ENCODE measurements at regions not wholly inside any gene's neighbourhood (a gene's known extent, or its start where the extent isn't known, plus 50 kb on each side); places are given as distances from the start of the nearest gene placed in this dataset.

DNA sequence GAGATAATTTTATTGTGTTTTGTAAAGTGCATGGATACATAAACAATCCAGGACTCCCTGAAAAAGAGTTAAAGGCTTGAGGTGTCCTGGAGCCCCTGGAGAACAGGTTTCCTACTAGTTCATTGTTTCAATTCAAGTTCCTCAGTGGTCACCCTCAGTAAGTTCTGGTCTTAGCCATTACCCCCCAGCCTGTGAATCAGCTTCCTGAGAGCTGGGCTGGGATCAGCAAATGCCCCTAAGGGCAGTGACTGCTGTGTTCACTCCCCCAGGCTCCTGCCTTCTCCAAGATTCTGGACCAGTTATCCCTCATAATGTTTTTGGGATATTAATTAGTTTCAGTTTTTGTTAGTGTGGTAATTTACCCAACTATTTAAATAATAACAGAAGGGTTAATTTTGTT lies 151.6 kb upstream of the PRSS58 start (continued):
- TF ChIP-seq ZNF75D (CRISPR knock-in tag; IDR thresholded peaks at IDR 0.05; ENCODE audit: borderline replicate concordance) = no peak
- TF ChIP-seq ZBTB1 (CRISPR knock-in tag; IDR thresholded peaks at IDR 0.05; ENCODE audit: borderline replicate concordance) = no peak
- no peak for TF ChIP-seq ZSCAN29 (CRISPR knock-in tag; conservative IDR thresholded peaks at IDR 0.05)
- TF ChIP-seq ZNF546 (CRISPR knock-in tag; conservative IDR thresholded peaks at IDR 0.05) = no peak
- TF ChIP-seq, protein P1, sequence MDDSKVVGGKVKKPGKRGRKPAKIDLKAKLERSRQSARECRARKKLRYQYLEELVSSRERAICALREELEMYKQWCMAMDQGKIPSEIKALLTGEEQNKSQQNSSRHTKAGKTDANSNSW (CRISPR knock-in tag; IDR thresholded peaks at IDR 0.05; ENCODE audit: borderline replicate concordance) = no peak
- no peak for TF ChIP-seq TAF1 (CRISPR knock-in tag; IDR thresholded peaks at IDR 0.05)
- TF ChIP-seq ZNF567 (CRISPR knock-in tag; IDR thresholded peaks at IDR 0.05; ENCODE audit: borderline replicate concordance) = no peak

DNA sequence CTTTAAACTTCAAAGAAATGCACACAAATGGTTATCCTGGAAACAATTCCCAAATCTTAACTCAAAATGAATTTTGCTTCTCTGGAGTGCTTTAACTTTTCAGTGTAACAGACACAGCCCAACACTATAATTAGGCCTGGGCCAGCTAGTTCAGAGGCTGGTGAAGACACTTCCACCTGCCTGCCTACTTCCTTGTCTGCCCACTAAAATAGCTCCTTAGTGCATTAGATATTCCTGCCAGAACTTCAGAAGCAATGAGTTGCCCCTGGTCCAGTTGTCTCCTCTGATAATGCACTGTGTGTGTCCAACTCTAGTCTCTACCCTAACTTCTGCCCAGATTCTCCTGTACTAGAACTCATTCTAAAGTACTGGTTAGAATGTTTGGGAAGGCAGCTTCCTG lies 150.9 kb upstream of the PRSS58 start:
- Histone ChIP-seq H3K4me1 (ENCODE audit: insufficient read depth, low read length) (no peaks in the 10 kb centered on the region), H3K4me3 (replicated peaks in 1 of 3; ENCODE audit: insufficient read depth in 1 of 3, low read depth in 2 of 3, low read length in 3 of 3) (no peak overlapping the region), H3K36me3 (replicated peaks in 1 of 2; ENCODE audit: control insufficient read depth in 1 of 2, insufficient read depth in 2 of 2, low read length in 2 of 2) (no peaks in the 10 kb centered on the region), H3K4me2 (ENCODE audit: low read depth, low read length) (no peak overlapping the region), H3K9ac (ENCODE audit: insufficient read depth, low read depth, low read length) (no peak overlapping the region), H2AFZ (ENCODE audit: low read length) (no peak overlapping the region), H3K27me3 (ENCODE audit: control insufficient read depth in 1 of 2, insufficient read depth in 2 of 2, low read length in 2 of 2) (no peaks in the 10 kb centered on the region; a peak in 1 of 5 replicates), H3K9me3 (ENCODE audit: low read length) (no peaks in the 10 kb centered on the region), H3K79me2 (ENCODE audit: insufficient read depth, low read length) (no peaks in the 10 kb centered on the region), H3K27ac (ENCODE audit: extremely low read length, insufficient read depth, low read length) (no peak overlapping the region), H4K20me1 (ENCODE audit: insufficient read depth, low read length) (no peaks in the 10 kb centered on the region)
- ChIA-PET CTCF (ENCODE audit: low intra/inter-chr PET ratio, low total read pairs) (no interaction called here), POLR2A (no interaction called here)
- FAIRE-seq = no peak
- no peak for ATAC-seq
- no peak for DNase-seq (ENCODE audit: low spot score)
- BruUV-seq (replicated peaks) = no TSS peak
- intact Hi-C loops (cut with micrococcal nuclease; ENCODE audit: unreplicated experiment) = no loop called here
- in situ Hi-C loops (cut with HindIII; ENCODE audit: extremely low pct_ligation_motif_present, low pct_unique_long_range_greater_than_20kb) = no loop called here
- no peak for TF ChIP-seq CCAR2 (optimal IDR thresholded peaks at IDR 0.05; ENCODE audit: low read depth, low read length)
- no peak for TF ChIP-seq ZNF83 (CRISPR knock-in tag; IDR thresholded peaks at IDR 0.05; ENCODE audit: borderline replicate concordance)
- no peak for TF ChIP-seq MED8 (CRISPR knock-in tag; IDR thresholded peaks at IDR 0.05; ENCODE audit: insufficient replicate concordance)
- TF ChIP-seq MIER3 (CRISPR knock-in tag; IDR thresholded peaks at IDR 0.05; ENCODE audit: borderline replicate concordance) = no peak
- TF ChIP-seq, protein P2, sequence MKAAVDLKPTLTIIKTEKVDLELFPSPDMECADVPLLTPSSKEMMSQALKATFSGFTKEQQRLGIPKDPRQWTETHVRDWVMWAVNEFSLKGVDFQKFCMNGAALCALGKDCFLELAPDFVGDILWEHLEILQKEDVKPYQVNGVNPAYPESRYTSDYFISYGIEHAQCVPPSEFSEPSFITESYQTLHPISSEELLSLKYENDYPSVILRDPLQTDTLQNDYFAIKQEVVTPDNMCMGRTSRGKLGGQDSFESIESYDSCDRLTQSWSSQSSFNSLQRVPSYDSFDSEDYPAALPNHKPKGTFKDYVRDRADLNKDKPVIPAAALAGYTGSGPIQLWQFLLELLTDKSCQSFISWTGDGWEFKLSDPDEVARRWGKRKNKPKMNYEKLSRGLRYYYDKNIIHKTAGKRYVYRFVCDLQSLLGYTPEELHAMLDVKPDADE (CRISPR knock-in tag; IDR thresholded peaks at IDR 0.05) = no peak
- no peak for TF ChIP-seq ZFP36L2 (CRISPR knock-in tag; IDR thresholded peaks at IDR 0.05)
- no peak for TF ChIP-seq RAD21 (CRISPR knock-in tag; IDR thresholded peaks at IDR 0.05)
- TF ChIP-seq, protein P3, sequence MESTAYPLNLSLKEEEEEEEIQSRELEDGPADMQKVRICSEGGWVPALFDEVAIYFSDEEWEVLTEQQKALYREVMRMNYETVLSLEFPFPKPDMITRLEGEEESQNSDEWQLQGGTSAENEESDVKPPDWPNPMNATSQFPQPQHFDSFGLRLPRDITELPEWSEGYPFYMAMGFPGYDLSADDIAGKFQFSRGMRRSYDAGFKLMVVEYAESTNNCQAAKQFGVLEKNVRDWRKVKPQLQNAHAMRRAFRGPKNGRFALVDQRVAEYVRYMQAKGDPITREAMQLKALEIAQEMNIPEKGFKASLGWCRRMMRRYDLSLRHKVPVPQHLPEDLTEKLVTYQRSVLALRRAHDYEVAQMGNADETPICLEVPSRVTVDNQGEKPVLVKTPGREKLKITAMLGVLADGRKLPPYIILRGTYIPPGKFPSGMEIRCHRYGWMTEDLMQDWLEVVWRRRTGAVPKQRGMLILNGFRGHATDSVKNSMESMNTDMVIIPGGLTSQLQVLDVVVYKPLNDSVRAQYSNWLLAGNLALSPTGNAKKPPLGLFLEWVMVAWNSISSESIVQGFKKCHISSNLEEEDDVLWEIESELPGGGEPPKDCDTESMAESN (CRISPR knock-in tag; conservative IDR thresholded peaks at IDR 0.05) = no peak
- TF ChIP-seq CBX5 (CRISPR knock-in tag; IDR thresholded peaks at IDR 0.05; ENCODE audit: borderline replicate concordance) = no peak
- no peak for TF ChIP-seq ZNF792 (CRISPR knock-in tag; IDR thresholded peaks at IDR 0.05)
